Stimulated activated CD8-positive, alpha-beta memory T cell treated with anti-CD3 and anti-CD28 coated beads, Interleukin-7, amount 100 ng/mL, for 24 hours (primary cell): ENCODE measurements at regions not wholly inside any gene's neighbourhood (a gene's known extent, or its start where the extent isn't known, plus 50 kb on each side); places are given as distances from the start of the nearest gene placed in this dataset.

Experiments
- DNase-seq: peaks from one replicate; pipeline ENCODE4 v3.0.0-alpha.2; 2020; ENCODE audit warnings: low read depth

DNA sequence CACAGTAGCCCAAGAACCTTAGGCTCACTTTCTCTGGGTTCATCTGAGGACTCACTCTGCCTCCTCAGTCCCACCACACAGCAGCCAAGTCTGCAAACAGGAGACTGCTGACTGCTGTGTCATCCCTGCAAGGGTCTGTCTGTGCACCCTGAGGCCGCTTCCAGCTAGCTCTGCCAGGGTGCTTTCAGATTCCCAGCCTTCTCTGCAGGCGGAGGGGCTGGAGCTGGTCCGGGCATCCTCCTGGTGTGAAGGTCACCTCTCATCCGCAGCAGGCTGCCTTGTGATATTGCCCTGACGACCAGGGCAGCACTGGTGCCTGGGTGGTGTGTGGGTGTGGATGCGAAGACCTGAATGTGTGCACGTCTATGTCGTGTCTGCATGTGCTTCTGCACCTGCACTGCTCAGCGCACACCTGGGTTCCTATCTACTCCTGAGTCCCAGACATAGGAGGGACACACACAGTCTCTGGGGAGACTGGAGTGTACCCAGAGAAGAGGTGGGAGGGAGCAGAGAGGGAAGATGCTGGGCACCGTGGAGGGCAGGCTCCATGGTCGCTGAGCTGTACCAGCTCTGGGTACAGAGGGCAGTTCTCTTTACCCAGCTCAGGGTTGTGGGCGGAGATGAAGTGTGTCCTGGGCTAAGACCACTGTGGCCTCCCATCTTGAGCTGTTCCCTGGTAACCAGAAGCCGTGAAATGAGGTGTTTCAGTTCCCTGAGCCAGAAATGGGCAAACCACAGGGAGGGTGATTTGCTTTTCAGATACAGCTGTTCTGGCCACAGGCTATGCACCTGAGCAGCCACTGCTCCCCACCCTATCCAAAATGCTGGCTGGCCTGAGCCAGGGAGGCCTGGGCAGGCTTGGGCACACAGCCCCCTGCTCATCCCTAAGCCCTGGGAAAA lies 160.9 kb upstream of the CSF3R start:
- no peak for DNase-seq

DNA sequence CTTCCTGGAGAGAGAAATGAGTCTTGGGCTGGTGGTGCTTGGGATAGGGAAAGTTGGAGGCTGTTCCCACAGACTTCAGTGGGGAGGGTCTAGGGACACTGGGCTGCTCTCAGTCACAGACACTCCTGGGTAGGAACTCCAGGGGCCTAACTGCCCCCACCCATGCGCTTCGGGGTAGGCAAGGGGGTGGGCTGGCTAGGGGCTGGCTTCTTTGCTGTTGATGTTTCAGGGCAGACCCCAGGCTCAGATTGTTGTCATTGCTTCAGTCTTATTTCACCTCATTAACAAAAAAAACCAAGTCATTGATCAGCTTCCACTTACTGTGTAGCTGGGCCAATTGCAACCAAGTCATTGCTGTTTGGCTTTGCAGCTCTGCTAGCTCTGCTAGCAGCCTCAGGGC lies 160.1 kb upstream of the CSF3R start:
- no peak for DNase-seq

DNA sequence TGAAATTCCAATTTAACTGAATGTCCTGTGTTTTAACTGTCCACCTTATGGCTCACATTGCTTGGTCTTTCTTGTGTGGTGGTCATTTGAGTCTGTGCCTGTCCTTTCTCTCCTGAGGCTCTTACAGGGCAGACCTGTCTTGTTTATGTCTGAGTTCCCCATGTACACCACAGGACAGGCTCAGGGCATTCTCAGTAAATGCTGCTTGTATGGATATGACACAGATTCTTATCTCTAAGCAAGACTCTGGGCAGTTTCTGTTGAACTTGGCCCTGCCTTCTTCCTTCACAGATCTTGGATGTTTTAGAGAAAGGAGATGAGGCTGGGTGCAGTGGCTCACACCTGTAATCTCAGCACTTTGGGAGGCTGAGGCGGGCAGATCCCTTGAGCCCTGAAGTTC lies 159.1 kb upstream of the CSF3R start:
- DNase-seq: no peak

DNA sequence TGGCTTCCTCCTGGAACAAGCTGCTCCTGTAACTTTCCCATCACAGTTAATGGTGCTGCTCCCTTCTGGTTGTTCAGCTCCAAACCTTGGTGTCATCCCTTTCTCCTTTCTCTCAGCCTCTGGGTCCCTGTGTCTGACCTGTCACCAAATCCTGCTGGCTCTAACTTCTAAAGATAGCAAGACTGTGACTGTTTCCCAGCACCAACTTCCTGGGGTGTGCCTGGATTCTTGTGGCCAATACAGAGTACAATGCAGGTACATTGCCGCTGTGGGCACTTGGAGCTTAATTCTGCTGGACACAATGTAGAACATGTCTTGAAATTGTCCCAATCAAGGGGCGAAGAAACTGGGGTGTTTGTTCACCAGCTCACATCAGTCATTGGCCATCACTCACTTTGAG lies 156.7 kb upstream of the CSF3R start:
- DNase-seq: no peak

DNA sequence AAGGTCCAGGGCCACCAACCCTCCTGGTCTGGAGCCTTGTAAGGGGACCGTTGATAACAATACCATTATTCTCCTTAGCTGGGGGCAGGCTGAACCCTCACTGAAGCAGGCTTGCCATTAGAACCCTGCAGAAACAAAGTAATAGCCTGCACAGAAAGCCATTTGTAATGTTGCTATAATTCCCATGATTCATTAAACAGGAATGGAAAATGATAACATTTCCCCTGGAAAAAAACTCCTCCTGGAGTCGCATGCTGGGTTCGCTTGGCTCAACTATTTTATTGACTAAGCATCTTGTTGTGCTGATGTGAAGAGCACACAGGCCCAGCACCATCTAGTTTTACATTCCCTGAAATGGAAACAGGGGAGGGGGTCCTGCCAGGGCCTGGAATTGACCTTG lies 155.6 kb upstream of the CSF3R start:
- no peak for DNase-seq

DNA sequence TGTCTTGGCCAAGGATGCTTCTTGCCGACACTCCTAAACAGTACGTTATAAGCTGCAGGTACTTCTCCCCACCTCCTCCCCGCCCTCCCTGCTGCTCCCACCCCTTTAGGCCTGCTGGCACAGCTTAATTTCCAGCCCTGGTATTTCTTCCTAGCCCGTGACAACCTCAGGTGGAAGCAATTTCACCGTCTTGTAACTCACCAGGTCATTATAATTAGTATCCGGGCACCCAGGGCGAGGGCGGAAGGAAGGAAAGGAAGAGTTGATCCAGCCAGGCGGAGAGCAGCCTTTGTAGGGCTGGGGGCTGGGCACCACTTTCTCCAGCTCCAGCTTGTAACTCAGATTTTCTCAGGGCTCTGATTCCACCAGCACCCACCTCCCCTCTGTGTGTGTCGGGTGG lies 153.5 kb upstream of the CSF3R start:
- no peak for DNase-seq

DNA sequence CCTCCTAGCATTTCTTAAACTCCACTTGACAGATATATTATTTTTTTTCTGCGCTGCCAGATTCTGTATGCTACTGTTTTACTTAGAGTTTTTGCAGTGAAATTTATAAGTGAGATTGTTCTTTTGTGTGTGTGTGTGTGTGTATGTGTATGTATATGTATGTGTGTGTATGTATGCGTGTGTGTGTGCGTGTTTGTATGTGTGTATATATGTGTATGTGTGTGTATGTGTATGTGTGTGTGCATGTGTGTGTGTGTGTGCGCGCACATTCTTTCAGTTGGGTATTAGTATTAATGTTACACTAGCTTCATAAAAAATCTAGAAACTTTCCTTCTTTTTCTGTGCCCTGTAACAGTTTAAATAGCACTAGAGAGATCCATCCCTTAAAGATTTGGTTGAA lies 152.6 kb upstream of the CSF3R start:
- no peak for DNase-seq

DNA sequence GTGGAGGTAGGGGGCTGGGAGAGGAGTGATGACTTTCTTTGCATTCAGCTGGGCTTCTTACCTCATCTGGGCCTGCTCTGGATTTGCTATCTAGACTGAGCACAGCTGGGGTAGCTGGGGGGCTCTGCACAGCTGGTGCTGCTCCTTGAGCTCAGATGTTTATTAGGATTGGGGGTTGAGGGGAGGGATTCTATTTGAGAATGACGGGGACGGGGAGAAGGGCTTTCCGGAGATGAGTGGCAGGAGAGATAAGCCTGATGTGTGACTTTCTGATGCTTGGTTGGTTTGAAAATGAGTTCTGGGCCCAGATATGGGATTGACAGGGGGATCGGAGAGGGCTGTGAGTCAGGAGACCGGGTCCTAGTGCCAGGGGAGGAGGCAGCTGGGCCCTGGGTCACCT lies 146.1 kb upstream of the CSF3R start:
- no peak for DNase-seq

DNA sequence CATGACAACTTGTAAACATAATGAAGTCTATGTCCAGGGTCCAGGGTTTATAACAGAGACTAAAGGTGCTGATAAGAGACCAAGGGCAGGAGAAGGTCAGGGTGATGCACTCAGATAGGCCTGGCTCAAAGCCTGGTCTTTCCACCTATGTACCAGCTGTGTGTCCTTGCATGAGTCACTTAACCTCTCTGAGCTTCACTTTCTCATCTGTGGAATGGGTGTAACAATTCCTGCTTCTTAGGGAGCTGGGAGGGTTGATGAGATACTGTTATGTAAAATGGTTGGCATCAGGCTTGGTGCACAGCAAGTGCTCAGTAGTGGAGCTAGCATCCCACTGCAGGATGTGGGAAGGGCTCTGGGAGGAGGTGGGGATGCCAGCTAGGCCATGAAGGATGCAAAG lies 143.7 kb upstream of the CSF3R start:
- no peak for DNase-seq

DNA sequence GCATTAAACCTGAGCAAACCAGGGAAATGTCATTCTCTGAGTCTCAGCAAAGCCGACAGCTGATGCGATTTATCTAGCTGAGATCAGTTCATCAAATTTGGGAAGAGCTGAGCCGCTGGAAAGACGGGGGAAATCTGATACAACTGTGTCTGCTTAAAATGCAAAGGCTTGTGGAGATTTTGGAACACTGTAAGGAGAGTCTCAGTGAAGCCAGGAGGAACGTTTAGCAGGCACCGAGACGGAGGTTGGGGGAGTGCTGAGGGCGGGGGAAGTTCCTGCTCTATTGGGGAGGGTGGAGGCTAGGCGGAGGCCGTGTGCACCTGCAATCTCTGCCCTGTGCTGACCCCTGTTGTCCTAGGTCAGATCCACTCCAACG lies 143.2 kb upstream of the CSF3R start:
- no peak for DNase-seq

DNA sequence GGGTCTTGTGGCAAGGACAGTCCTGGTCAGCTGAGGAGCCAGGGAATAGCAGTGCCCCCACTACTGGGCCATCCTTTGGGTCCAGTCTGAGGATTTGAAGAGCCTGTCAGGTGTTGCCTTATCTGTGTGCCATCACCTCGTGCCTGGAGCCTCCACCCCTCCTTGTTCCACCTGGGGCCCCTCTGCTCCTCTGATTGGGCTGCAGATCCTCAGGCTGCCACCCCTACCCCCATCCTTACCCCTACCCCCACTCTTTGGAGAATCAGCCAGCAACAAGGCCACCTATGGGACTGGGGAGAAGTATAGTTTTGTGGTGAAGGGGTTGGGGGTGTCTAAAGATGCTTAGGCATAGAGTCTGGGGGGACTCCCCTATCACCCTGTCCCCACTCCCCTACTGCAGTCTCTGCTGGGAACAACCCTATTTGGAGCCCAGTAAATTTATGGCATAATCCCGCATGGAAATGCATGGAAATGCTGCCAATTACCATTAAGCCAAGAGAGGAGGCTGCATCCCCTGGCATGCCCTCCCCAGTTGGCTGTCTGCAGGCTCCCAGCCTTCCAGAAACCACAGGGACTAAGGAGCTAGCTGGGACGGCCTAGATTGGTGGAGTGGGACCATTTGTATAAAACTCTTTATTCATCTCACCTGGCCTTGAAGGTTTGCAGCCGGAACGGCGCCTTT lies 142.7 kb upstream of the CSF3R start:
- no peak for DNase-seq

DNA sequence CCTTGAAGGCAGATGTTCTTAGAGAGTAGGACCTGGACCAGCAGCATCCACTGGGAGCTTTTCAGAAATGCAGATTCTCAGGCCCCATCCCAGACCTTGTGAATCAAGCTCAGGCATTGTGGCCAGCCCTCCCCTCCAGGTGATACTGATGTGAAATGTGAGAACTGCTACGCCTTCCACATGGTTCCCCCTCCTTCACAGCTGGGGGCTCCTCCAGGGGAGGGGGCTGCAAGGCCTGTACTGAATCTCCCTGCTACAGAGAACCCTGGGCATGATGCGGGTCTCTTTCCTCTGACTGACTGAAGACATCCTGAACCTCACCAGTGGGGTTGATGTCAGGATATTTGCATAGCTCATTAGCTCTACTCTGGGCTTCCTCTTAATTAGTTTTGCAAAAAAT lies 141.8 kb upstream of the CSF3R start:
- DNase-seq: no peak

DNA sequence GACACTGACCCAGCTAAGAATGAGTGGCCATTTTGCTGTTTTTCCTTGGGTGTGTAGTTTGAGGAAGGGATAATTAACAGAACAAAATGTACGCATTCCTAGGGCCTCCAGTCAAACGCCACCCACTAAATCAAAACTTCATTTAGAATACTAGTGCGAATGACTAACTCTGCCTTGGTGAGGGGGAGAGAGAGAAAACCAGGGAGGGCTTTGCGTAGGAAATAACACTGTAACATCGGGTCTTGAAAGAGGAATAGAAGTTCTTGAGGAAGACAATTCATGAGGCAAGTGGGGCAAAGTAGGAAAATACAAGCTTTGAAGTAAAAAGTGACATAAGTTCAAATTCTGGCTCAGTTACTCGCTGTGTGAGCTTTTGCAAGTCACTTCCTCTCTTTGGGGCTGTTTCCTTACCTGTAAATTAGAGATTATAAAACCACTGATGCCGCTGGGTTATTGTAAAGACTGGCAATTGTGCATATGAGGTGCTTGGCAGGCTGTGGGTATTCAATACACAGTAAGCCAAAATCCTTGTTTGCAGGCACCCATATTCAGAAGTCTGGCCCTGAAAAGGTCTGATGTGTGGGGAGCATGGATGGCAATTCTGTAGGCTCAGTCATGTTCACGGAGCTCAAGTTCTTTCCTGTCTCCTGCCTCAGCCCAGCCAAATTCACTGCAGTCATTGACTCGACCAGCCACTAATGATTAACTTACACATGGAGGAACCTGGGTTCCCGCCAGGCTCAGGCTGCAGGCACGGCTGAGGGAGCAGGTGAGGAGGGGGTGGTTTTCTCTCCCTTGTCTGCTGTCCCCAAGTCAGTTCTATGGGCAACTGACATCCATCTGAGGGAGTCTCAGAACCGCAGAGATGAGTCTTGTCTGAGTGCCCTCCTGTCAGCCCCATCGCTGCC lies 140.3 kb upstream of the CSF3R start:
- no peak for DNase-seq

DNA sequence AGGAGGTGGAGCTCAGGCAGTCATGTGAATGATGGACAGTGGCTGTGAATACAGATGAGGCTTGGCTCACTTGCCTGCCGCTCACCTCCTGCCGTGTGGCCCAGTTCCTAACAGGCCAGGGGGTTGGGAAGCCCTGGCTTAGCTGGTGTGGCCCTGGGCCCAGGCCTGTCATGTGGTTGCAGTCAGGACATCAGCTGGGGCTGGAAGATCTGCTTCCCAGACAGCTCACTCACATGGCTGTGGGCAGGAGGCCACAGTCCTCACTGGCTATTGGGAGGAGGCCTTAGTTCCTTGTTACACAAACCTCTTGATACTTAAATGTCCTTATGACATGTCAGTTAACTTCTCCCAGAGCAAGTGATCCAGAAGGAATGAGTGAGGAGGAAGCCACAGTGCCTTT lies 138.8 kb upstream of the CSF3R start:
- no peak for DNase-seq

DNA sequence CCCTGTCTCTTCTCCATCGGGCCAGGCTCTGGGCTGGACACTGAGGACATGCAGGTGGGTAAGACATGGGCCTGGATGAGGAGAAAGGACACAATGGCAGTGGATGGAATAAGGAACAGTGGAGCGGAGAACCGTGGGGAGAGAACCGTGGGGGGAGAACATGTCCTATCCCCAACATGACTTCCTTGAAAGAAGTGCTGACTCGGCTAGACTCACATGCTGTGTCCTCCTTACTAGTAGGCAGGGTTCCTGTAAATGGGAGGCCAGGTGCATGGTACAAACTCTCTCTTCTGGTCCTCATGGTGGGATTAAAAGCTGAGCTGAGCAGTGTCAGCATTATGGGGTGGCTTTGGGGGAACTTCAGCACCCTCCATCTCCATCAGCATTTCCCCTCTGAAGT lies 137.4 kb upstream of the CSF3R start:
- DNase-seq: no peak

DNA sequence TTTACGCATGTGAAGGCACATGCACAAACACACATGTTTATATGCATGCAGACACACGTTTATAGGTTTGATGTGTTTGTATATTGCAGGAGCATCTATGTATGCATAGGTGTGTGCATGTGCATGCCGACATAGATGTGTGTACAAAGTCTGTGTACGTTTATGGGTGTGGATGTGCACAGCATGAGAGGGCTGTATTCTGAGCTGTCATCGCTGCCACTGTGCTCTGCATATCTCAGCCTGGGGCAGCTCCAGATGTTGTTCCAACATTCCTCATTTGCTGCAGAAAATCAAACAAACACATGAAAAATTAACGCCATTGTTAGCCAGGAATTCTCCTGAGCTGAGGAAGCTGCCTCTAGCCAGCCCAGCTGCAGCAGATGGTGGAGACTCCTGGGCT lies 132.3 kb upstream of the CSF3R start:
- no peak for DNase-seq

DNA sequence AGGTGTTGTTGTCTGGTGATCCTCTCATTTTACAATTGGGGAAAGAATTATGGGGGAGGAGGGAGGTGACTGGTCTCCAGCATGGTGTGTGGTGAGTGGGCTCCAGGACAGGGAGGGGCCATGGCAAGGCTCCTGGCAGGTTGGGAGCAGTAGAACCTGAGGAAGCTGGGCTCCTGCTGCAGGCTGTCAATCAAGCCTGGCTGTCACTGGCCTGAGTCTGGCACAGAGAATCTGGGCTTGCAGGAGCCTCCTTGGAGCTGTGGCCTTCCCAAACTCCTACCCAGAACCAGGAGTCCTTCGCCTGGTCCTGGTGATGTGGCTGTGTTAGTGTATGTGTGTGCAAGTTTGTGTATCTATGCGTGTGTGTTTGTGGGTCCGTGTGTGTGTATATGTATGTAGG lies 131.9 kb upstream of the CSF3R start:
- no peak for DNase-seq

DNA sequence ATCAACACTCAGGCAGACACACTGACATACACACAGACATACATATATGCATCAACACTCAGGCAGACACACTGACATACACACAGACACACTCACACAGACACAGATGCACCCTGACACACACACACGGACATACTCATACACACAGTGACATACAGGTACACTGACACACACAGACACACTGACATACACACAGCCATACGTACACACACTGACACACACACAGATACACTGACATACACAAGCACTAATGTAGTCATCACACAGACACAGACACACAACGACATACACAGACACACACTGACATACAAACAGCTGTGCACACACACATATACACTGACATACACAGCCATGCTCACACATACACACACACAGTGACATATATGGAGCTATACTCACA lies 131.0 kb upstream of the CSF3R start:
- no peak for DNase-seq

DNA sequence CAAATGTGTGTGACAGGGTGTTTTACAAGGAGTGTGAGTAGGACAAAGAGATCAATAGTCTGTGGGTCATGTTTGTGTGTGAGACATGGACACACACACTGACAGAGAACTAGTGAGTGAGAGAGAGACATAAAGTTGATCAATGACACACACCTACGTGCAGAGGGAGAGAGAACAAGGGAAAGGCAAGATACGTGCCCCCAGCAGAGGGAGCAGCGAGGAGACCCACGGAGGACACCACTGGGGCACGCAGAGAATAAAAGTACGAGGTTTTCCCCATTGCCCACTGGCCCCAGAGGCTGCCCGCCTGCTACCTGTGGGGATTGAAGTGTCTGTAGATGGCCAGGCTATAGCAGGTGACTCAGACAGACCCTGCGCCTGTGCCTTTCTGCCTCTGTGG lies 130.2 kb upstream of the CSF3R start:
- no peak for DNase-seq

DNA sequence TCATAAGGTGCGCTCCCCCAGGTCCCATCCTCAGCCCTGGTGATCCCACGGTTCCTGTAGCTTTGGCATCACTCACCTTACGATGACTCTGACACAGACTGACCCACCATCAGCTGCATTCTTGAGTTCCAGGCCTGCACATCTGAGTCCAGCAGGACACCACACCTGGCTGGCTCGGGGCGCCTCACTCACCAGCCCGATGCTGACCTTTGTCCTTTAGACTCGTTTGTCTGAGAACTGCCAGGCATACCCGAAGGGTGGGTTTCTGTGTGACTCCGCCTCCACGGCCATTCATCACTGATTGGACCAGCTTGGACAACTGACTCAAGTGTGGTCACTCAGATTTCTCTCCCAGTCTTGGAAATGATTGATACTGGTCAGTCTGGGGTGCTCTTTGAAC lies 129.4 kb upstream of the CSF3R start:
- no peak for DNase-seq

DNA sequence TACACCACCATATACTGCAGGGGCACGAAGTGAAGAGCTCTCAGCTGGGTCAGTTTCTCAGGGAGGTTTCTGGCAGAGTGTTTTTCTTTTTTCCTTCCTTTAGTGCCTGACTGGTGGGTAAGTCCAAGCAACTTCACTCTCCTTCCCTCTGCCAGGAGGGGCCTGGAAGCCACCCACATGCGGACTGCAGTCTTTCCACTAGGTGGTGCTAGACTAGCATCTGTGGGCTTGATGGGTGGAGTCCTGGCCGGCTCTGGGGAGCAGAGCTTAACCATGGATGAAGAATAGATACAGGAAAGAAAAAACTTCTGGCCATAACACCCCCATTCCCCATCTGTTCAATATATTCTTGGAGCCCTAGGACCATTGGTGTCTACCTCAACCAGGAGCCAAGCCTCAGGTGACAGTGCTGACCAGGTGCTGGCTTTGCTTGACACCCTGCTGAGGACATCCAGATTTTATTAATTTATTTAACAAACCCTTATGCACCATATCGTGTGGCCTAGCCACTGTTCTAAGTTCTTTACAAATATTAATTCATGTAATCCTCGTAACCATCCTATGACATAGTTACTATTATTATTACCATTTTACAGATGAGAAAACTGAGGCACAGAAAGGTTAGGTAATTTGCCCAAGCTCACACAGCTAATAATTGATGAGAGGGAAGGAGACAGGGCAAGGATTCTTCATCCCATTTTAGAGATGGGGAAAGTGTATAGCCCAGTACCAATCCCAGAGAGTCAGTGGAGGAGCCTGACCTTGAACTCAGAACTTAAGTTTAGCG lies 126.7 kb upstream of the CSF3R start:
- DNase-seq: no peak

DNA sequence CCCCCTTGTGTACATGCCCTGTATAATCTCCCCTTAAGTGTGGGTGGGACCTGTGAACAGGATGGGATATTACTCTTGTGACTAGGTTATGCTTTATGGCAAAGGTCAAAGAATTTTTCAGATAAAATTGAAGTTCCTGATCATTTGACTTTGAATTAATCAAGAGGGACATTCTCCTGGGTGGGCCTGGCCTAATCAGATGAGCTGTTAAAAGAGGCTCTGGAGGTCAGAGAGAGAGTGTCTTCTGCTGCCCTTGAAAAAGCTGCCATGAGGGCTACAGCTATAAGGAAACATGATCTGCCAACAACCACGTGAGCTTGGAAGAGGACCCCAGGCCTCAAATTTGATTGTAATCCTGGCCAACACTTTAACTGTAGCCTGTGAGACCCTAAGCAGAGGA lies 125.6 kb upstream of the CSF3R start:
- no peak for DNase-seq
